ENCODE measurements at regions not wholly inside any gene's neighbourhood (a gene's known extent, or its start where the extent isn't known, plus 50 kb on each side); places are given as distances from the start of the nearest gene placed in this dataset.

DNA sequence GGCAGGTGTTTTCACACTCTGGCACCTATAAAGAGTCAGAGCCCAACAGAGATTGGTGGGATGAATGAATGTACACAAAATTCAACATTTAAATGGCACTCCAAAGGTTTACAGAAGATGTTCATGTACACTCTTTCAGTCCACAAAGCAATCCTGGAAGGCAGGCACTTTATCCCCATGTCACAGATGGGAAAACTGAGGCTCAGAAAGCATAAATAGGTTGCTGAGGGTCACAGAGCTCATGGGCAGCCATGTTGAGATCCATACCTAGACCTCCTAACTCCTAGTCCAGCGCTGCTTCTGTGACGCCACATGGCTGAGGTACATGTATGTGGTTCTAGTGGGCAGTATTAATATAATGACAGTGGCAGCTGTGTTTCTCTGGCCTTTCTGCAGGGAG lies 157.7 kb upstream of the LHX1 start:
- no peaks in the 10 kb centered on the region for H3K36me3 ChIP-seq
- H3K9me3 Mint-ChIP-seq, result no peaks in the 10 kb centered on the region
- H2AFZ ChIP-seq (replicated peaks), result no peak overlapping the region
- no peak overlapping the region for H3K4me3 Mint-ChIP-seq
- no peak overlapping the region for H3K27ac Mint-ChIP-seq
- H3K27me3 Mint-ChIP-seq (ENCODE audit: insufficient read depth, low read depth), result peaks cover 24% of the 10 kb centered on the region
- no peaks in the 10 kb centered on the region for H4K20me1 ChIP-seq (ENCODE audit: low read depth)
- no peak overlapping the region for H3K27ac ChIP-seq
- H3K4me1 Mint-ChIP-seq, result peaks cover 5% of the 10 kb centered on the region
- TF ChIP-seq EZH2phosphoT487 (IDR thresholded peaks at IDR 0.05) (no peak), EZH2 (IDR thresholded peaks at IDR 0.05) (no peak)
- TF ChIP-seq, protein P1, sequence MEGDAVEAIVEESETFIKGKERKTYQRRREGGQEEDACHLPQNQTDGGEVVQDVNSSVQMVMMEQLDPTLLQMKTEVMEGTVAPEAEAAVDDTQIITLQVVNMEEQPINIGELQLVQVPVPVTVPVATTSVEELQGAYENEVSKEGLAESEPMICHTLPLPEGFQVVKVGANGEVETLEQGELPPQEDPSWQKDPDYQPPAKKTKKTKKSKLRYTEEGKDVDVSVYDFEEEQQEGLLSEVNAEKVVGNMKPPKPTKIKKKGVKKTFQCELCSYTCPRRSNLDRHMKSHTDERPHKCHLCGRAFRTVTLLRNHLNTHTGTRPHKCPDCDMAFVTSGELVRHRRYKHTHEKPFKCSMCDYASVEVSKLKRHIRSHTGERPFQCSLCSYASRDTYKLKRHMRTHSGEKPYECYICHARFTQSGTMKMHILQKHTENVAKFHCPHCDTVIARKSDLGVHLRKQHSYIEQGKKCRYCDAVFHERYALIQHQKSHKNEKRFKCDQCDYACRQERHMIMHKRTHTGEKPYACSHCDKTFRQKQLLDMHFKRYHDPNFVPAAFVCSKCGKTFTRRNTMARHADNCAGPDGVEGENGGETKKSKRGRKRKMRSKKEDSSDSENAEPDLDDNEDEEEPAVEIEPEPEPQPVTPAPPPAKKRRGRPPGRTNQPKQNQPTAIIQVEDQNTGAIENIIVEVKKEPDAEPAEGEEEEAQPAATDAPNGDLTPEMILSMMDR (IDR thresholded peaks at IDR 0.05), result no peak
- H3K9me3 ChIP-seq (ENCODE audit: low read depth), result no peaks in the 10 kb centered on the region
- H3K4me3 ChIP-seq, result no peak overlapping the region
- no peaks in the 10 kb centered on the region for H3F3A ChIP-seq (ENCODE audit: low read depth)
- H3K4me1 ChIP-seq, result no peaks in the 10 kb centered on the region
- no peak overlapping the region for H3K4me2 ChIP-seq
- H3K36me3 Mint-ChIP-seq, result no peaks in the 10 kb centered on the region
- H3K27me3 ChIP-seq, result no peaks in the 10 kb centered on the region
- no peak for DNase-seq (ENCODE audit: low spot score)
- no peaks in the 10 kb centered on the region for H3K79me2 ChIP-seq (ENCODE audit: low read depth)
- H3K9ac ChIP-seq, result no peak overlapping the region

DNA sequence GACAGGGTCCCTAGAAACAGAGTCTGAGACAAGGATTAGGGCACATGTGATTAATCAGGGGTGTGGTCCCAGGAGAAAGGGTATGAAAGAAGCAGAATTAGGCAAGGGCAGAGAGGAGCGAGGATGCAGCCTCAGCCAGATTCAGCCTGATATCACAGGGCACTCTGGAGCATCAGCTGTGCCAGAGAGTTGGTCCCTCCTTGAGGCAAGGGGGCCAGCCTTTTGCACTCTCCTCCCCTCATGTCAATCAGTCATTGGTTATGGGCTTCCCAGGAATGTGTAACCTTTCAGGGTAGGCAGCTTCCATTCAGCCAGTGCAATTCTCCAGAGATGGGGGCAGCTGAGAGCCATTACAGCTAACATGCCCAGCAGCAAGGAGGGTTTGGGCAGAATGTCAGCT lies 152.6 kb upstream of the LHX1 start:
- Histone ChIP-seq H3K9me3 (ENCODE audit: low read depth) (no peaks in the 10 kb centered on the region), H3K27ac (no peak overlapping the region), H3K27me3 (no peaks in the 10 kb centered on the region), H3K4me1 (no peaks in the 10 kb centered on the region), H4K20me1 (ENCODE audit: low read depth) (no peaks in the 10 kb centered on the region), H3K9ac (no peak overlapping the region), H3K79me2 (ENCODE audit: low read depth) (no peaks in the 10 kb centered on the region), H2AFZ (replicated peaks) (no peak overlapping the region), H3K4me3 (no peak overlapping the region), H3K4me2 (no peak overlapping the region), H3K36me3 (no peaks in the 10 kb centered on the region), H3F3A (ENCODE audit: low read depth) (no peaks in the 10 kb centered on the region)
- H3K4me3 Mint-ChIP-seq, result no peak overlapping the region
- peaks cover 15% of the 10 kb centered on the region for H3K27me3 Mint-ChIP-seq (ENCODE audit: insufficient read depth, low read depth)
- H3K4me1 Mint-ChIP-seq, result no peaks in the 10 kb centered on the region
- no peaks in the 10 kb centered on the region for H3K36me3 Mint-ChIP-seq
- no peak for DNase-seq (ENCODE audit: low spot score)
- TF ChIP-seq EZH2 (IDR thresholded peaks at IDR 0.05) (no peak), EZH2phosphoT487 (IDR thresholded peaks at IDR 0.05) (no peak)
- TF ChIP-seq, protein P1 (IDR thresholded peaks at IDR 0.05), result no peak
- H3K9me3 Mint-ChIP-seq, result peaks cover 5% of the 10 kb centered on the region
- H3K27ac Mint-ChIP-seq, result no peak overlapping the region

DNA sequence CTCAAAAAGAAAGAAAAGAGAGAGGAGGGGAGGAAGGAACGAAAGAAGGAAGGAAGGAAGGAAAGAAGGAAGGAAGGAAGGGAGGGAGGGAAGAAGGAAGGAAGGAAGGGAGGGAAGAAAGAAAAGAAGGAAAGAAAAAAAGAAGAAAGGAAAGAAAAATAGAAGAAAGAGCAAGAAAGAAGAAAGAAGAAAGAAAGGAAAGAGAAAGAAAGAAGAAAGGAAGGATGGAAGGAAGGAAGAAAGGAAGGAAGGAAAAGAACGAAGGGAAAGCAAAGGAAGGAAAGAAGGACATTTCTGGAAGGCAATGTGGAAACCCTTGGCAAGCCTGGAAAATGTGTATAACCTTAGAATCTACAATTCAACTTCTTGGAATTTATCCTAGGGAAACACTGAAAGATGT lies 150.4 kb upstream of the LHX1 start:
- Histone ChIP-seq H2AFZ (replicated peaks) (no peak overlapping the region), H3K79me2 (ENCODE audit: low read depth) (no peaks in the 10 kb centered on the region), H3K4me1 (peaks cover 9% of the 10 kb centered on the region), H3K27ac (no peak overlapping the region), H3K36me3 (no peaks in the 10 kb centered on the region), H4K20me1 (ENCODE audit: low read depth) (peaks cover 6% of the 10 kb centered on the region), H3K4me3 (no peak overlapping the region), H3F3A (ENCODE audit: low read depth) (peaks cover 9% of the 10 kb centered on the region), H3K9me3 (ENCODE audit: low read depth) (no peaks in the 10 kb centered on the region), H3K9ac (no peak overlapping the region), H3K27me3 (peaks cover 8% of the 10 kb centered on the region), H3K4me2 (no peak overlapping the region)
- DNase-seq (ENCODE audit: low spot score), result no peak
- peaks cover 5% of the 10 kb centered on the region for H3K9me3 Mint-ChIP-seq
- H3K27ac Mint-ChIP-seq, result no peak overlapping the region
- peaks cover 6% of the 10 kb centered on the region for H3K4me1 Mint-ChIP-seq
- H3K36me3 Mint-ChIP-seq, result no peaks in the 10 kb centered on the region
- TF ChIP-seq, protein P1 (IDR thresholded peaks at IDR 0.05), result no peak
- TF ChIP-seq EZH2 (IDR thresholded peaks at IDR 0.05) (no peak), EZH2phosphoT487 (IDR thresholded peaks at IDR 0.05) (no peak)
- H3K27me3 Mint-ChIP-seq (ENCODE audit: insufficient read depth, low read depth), result peaks cover 17% of the 10 kb centered on the region
- no peak overlapping the region for H3K4me3 Mint-ChIP-seq

Data from neural progenitor cell (in vitro differentiated cells).